Panc1 (cell line): ENCODE measurements at regions not wholly inside any gene's neighbourhood (a gene's known extent, or its start where the extent isn't known, plus 50 kb on each side); places are given as distances from the start of the nearest gene placed in this dataset.

ENCODE experiments used
- POLR2AphosphoS5 ChIP-seq: IDR thresholded peaks from 2 replicates; pipeline ENCODE4 v1.6.1; 2012; ENCODE audit warnings: mild to moderate bottlenecking, low read depth, low read length, moderate library complexity
- TCF7L2 ChIP-seq: IDR thresholded peaks from 2 replicates; pipeline ENCODE4 v1.6.1; 2011; ENCODE audit warnings: mild to moderate bottlenecking, low read depth, low read length, inconsistent platforms
- TF ChIP-seq, protein P1 (sequence below): fragments of 450-650 bp; IDR thresholded peaks from 2 replicates; pipeline ENCODE4 v1.5.1; 2017; ENCODE audit warnings: mild to moderate bottlenecking
- TF ChIP-seq, protein P2 (sequence below), 2 experiments: IDR thresholded peaks; 2 replicates each; pipeline ENCODE4 v1.6.1; 2011 to 2012; ENCODE audit warnings: low read depth in 2 of 2, control low read depth in 1 of 2, low read length in 1 of 2, mild to moderate bottlenecking in 1 of 2, moderate library complexity in 1 of 2; ENCODE audit not compliant: insufficient read depth in 1 of 2

DNA sequence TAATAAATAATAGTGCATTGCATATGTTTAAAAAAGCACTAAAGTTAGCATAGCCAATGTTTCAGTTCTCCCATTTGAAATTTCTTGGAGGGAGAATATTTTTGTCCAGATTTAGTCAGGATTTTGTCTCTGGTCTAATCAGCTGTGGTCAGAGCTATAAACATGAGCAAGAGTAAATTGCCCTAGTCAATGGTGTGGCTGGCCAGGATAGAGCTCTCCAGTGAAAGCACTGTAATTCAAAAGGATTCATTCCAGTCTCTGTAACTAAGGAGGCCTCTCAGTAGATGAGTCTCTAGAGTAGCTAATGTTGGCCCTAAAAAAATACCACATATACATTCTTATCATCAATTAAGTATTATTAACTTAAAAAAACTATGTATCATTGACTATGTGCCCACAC lies 241.6 kb downstream of the CDCA7 start:
- TF ChIP-seq, protein P1, sequence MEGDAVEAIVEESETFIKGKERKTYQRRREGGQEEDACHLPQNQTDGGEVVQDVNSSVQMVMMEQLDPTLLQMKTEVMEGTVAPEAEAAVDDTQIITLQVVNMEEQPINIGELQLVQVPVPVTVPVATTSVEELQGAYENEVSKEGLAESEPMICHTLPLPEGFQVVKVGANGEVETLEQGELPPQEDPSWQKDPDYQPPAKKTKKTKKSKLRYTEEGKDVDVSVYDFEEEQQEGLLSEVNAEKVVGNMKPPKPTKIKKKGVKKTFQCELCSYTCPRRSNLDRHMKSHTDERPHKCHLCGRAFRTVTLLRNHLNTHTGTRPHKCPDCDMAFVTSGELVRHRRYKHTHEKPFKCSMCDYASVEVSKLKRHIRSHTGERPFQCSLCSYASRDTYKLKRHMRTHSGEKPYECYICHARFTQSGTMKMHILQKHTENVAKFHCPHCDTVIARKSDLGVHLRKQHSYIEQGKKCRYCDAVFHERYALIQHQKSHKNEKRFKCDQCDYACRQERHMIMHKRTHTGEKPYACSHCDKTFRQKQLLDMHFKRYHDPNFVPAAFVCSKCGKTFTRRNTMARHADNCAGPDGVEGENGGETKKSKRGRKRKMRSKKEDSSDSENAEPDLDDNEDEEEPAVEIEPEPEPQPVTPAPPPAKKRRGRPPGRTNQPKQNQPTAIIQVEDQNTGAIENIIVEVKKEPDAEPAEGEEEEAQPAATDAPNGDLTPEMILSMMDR, result no peak
- TF ChIP-seq, protein P2, sequence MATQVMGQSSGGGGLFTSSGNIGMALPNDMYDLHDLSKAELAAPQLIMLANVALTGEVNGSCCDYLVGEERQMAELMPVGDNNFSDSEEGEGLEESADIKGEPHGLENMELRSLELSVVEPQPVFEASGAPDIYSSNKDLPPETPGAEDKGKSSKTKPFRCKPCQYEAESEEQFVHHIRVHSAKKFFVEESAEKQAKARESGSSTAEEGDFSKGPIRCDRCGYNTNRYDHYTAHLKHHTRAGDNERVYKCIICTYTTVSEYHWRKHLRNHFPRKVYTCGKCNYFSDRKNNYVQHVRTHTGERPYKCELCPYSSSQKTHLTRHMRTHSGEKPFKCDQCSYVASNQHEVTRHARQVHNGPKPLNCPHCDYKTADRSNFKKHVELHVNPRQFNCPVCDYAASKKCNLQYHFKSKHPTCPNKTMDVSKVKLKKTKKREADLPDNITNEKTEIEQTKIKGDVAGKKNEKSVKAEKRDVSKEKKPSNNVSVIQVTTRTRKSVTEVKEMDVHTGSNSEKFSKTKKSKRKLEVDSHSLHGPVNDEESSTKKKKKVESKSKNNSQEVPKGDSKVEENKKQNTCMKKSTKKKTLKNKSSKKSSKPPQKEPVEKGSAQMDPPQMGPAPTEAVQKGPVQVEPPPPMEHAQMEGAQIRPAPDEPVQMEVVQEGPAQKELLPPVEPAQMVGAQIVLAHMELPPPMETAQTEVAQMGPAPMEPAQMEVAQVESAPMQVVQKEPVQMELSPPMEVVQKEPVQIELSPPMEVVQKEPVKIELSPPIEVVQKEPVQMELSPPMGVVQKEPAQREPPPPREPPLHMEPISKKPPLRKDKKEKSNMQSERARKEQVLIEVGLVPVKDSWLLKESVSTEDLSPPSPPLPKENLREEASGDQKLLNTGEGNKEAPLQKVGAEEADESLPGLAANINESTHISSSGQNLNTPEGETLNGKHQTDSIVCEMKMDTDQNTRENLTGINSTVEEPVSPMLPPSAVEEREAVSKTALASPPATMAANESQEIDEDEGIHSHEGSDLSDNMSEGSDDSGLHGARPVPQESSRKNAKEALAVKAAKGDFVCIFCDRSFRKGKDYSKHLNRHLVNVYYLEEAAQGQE (IDR thresholded peaks at IDR 0.05; ENCODE audit: insufficient read depth in 1 of 2, low read depth in 2 of 2, low read length in 1 of 2), result no peak
- TF ChIP-seq POLR2AphosphoS5 (no peak), TCF7L2 (no peak)
